ENCODE measurements at regions not wholly inside any gene's neighbourhood (a gene's known extent, or its start where the extent isn't known, plus 50 kb on each side); places are given as distances from the start of the nearest gene placed in this dataset.

GRCh38 chr13:107365466-107366215 is 797.7 kb upstream of the ARGLU1 start:
- DNase-seq (no peak), ATAC-seq (no peak)
- Mint-ChIP-seq H3K27ac (no peak overlapping the region), H3K4me1 (no peaks in the 10 kb centered on the region), H3K9me3 (peaks cover 2 to 14% of the 10 kb centered on the region in 2 donors), H3K4me3 (no peak overlapping the region), H3K36me3 (no peaks in the 10 kb centered on the region), H3K27me3 (ENCODE audit: low read depth in 2 of 2) (no peaks in the 10 kb centered on the region)
- no peaks in the 10 kb centered on the region for H3K27me3 ChIP-seq (ENCODE audit: control insufficient read depth, insufficient read depth, low read length)
- WGBS (ENCODE audit: insufficient coverage): 88% methylated on average over 6 of the region's 8 CpGs
- no peaks in the 10 kb centered on the region for H3K9me3 ChIP-seq (ENCODE audit: control insufficient read depth, insufficient read depth, low read length)
- H3K27ac ChIP-seq (ENCODE audit: low read length): no peak overlapping the region
- no peak for TF ChIP-seq CTCF (IDR thresholded peaks at IDR 0.05)
- no peaks in the 10 kb centered on the region for H3K4me1 ChIP-seq (ENCODE audit: control insufficient read depth, insufficient read depth, low read length)
- H3K4me3 ChIP-seq (ENCODE audit: low read length): no peak overlapping the region
- no peaks in the 10 kb centered on the region for H3K36me3 ChIP-seq (ENCODE audit: control insufficient read depth, insufficient read depth, low read length)
- intact Hi-C loops (cut with micrococcal nuclease): no loop called here

GRCh38 chr13:107364658-107365057 is 796.7 kb upstream of the ARGLU1 start:
- TF ChIP-seq CTCF (IDR thresholded peaks at IDR 0.05): no peak
- H3K27ac Mint-ChIP-seq: no peak overlapping the region
- intact Hi-C loops (cut with micrococcal nuclease): no loop called here
- Histone ChIP-seq H3K27me3 (ENCODE audit: control insufficient read depth, insufficient read depth, low read length) (no peaks in the 10 kb centered on the region), H3K4me1 (ENCODE audit: control insufficient read depth, insufficient read depth, low read length) (no peaks in the 10 kb centered on the region), H3K27ac (ENCODE audit: low read length) (no peak overlapping the region), H3K36me3 (ENCODE audit: control insufficient read depth, insufficient read depth, low read length) (no peaks in the 10 kb centered on the region), H3K4me3 (ENCODE audit: low read length) (no peak overlapping the region), H3K9me3 (ENCODE audit: control insufficient read depth, insufficient read depth, low read length) (no peaks in the 10 kb centered on the region)
- WGBS (ENCODE audit: insufficient coverage): no CpG with 5 or more reads among the region's 1 CpG
- H3K9me3 Mint-ChIP-seq: peaks cover 2 to 14% of the 10 kb centered on the region in 2 donors
- no peaks in the 10 kb centered on the region for H3K36me3 Mint-ChIP-seq
- no peak for ATAC-seq
- H3K4me3 Mint-ChIP-seq: no peak overlapping the region
- H3K4me1 Mint-ChIP-seq: no peaks in the 10 kb centered on the region
- no peaks in the 10 kb centered on the region for H3K27me3 Mint-ChIP-seq (ENCODE audit: low read depth in 2 of 2)
- no peak for DNase-seq

GRCh38 chr13:107361666-107362065 is 793.7 kb upstream of the ARGLU1 start:
- no peaks in the 10 kb centered on the region for H3K4me1 ChIP-seq (ENCODE audit: control insufficient read depth, insufficient read depth, low read length)
- ATAC-seq (no peak), DNase-seq (no peak)
- Mint-ChIP-seq H3K9me3 (peaks cover 9 to 12% of the 10 kb centered on the region in 2 donors), H3K36me3 (no peaks in the 10 kb centered on the region), H3K27me3 (ENCODE audit: low read depth in 2 of 2) (no peaks in the 10 kb centered on the region), H3K4me3 (no peak overlapping the region), H3K27ac (no peak overlapping the region), H3K4me1 (no peaks in the 10 kb centered on the region)
- intact Hi-C loops (cut with micrococcal nuclease): no loop called here
- no peak for TF ChIP-seq CTCF (IDR thresholded peaks at IDR 0.05)
- H3K9me3 ChIP-seq (ENCODE audit: control insufficient read depth, insufficient read depth, low read length): no peaks in the 10 kb centered on the region
- H3K27ac ChIP-seq (ENCODE audit: low read length): no peak overlapping the region
- H3K27me3 ChIP-seq (ENCODE audit: control insufficient read depth, insufficient read depth, low read length): no peaks in the 10 kb centered on the region
- H3K36me3 ChIP-seq (ENCODE audit: control insufficient read depth, insufficient read depth, low read length): no peaks in the 10 kb centered on the region
- WGBS (ENCODE audit: insufficient coverage): 96% methylated on average over 5 of the region's 5 CpGs
- H3K4me3 ChIP-seq (ENCODE audit: low read length): no peak overlapping the region

DNA sequence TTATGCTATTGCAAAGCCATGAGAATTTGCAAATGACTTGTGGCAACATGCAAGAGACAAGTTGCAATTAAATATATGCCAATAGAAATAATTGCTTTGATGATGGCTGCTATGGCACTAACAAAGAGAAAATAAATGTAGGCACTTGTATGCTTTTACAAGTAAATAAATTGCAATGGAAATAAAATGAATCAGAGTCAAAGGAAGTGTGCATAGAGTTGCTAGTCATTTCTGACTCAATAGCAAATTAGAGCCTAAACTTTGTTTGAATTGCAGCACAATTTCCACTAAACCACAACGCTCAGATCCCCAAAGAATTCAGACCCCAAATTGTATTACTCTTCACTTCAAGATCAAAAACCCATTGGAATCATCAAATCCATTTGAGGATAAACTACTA is 792.1 kb upstream of the ARGLU1 start:
- DNase-seq (no peak), ATAC-seq (no peak)
- no peak for TF ChIP-seq CTCF (IDR thresholded peaks at IDR 0.05)
- 79% methylated on average over 1 of the region's 1 CpG for WGBS (ENCODE audit: insufficient coverage)
- no peaks in the 10 kb centered on the region for H3K27me3 ChIP-seq (ENCODE audit: control insufficient read depth, insufficient read depth, low read length)
- no peaks in the 10 kb centered on the region for H3K27me3 Mint-ChIP-seq (ENCODE audit: low read depth in 2 of 2)
- no peaks in the 10 kb centered on the region for H3K36me3 Mint-ChIP-seq
- H3K4me3 Mint-ChIP-seq: no peak overlapping the region
- no peak overlapping the region for H3K27ac ChIP-seq (ENCODE audit: low read length)
- H3K27ac Mint-ChIP-seq: no peak overlapping the region
- no peaks in the 10 kb centered on the region for H3K36me3 ChIP-seq (ENCODE audit: control insufficient read depth, insufficient read depth, low read length)
- H3K9me3 ChIP-seq (ENCODE audit: control insufficient read depth, insufficient read depth, low read length): peaks cover 2% of the 10 kb centered on the region
- intact Hi-C loops (cut with micrococcal nuclease): no loop called here
- no peak overlapping the region for H3K4me3 ChIP-seq (ENCODE audit: low read length)
- no peaks in the 10 kb centered on the region for H3K4me1 Mint-ChIP-seq
- H3K9me3 Mint-ChIP-seq: peaks cover 8 to 9% of the 10 kb centered on the region in 2 donors
- no peaks in the 10 kb centered on the region for H3K4me1 ChIP-seq (ENCODE audit: control insufficient read depth, insufficient read depth, low read length)

Data from natural killer cell (primary cell).